OCI-LY1 (cell line): ENCODE measurements at regions not wholly inside any gene's neighbourhood (a gene's known extent, or its start where the extent isn't known, plus 50 kb on each side); places are given as distances from the start of the nearest gene placed in this dataset.

Experiments
- H2AFZ ChIP-seq: fragments of 200-600 bp; sonication (generic), shearing (Covaris generic); 2 replicates; pipeline ENCODE4 v1.6.0; 2014; ENCODE audit warnings: antibody characterized with exemption, mild to moderate bottlenecking, low read length
- H3F3A ChIP-seq: fragments of 200-600 bp; sonication (generic), shearing (Covaris generic); 2 replicates; pipeline ENCODE4 v1.6.0; 2014; ENCODE audit warnings: mild to moderate bottlenecking, antibody characterized with exemption, low read length, moderate library complexity; ENCODE audit not compliant: insufficient read depth
- H3K27ac ChIP-seq: fragments of 200-600 bp; sonication (generic); 2 replicates; pipeline ENCODE4 v1.5.1; 2014; ENCODE audit warnings: low read length, mixed run types, mild to moderate bottlenecking, low read depth; ENCODE audit not compliant: poor library complexity, severe bottlenecking
- H3K27me3 ChIP-seq: fragments of 200-600 bp; sonication (generic); 2 replicates; pipeline ENCODE4 v1.6.0; 2014; ENCODE audit warnings: antibody characterized with exemption, mild to moderate bottlenecking, low read length, moderate library complexity; ENCODE audit not compliant: insufficient read depth
- H3K36me3 ChIP-seq: fragments of 200-600 bp; sonication (generic); 2 replicates; pipeline ENCODE4 v1.6.1; 2014; ENCODE audit warnings: mild to moderate bottlenecking, antibody characterized with exemption, low read length, moderate library complexity, mixed read lengths; ENCODE audit not compliant: insufficient read depth
- H3K4me1 ChIP-seq: fragments of 200-600 bp; sonication (generic); 2 replicates; pipeline ENCODE4 v1.5.1; 2014; ENCODE audit warnings: mild to moderate bottlenecking, low read length, moderate library complexity; ENCODE audit not compliant: insufficient read depth, severe bottlenecking
- H3K4me2 ChIP-seq: fragments of 200-600 bp; sonication (generic), shearing (Covaris generic); 2 replicates; pipeline ENCODE4 v1.6.1; 2014; ENCODE audit warnings: low read length
- H3K4me3 ChIP-seq: fragments of 200-600 bp; sonication (generic); 2 replicates; pipeline ENCODE4 v1.5.1; 2014; ENCODE audit warnings: low read length, low read depth, mild to moderate bottlenecking, mixed read lengths; ENCODE audit not compliant: poor library complexity, severe bottlenecking
- H3K79me2 ChIP-seq: fragments of 200-600 bp; shearing (Covaris generic); 2 replicates; pipeline ENCODE4 v1.6.1; 2016; ENCODE audit warnings: mixed run types, low read length, mixed read lengths; ENCODE audit not compliant: insufficient read depth
- H3K9ac ChIP-seq: fragments of 200-600 bp; sonication (generic), shearing (Covaris generic); 2 replicates; pipeline ENCODE4 v1.6.1; 2014; ENCODE audit warnings: mild to moderate bottlenecking, low read length, mixed read lengths
- H3K9me2 ChIP-seq: fragments of 200-600 bp; sonication (generic), shearing (Covaris generic); 2 replicates; pipeline ENCODE4 v1.6.1; 2014; ENCODE audit warnings: low read depth, mild to moderate bottlenecking, low read length, mixed read lengths
- H3K9me3 ChIP-seq: fragments of 200-600 bp; shearing (Covaris generic); 2 replicates; pipeline ENCODE4 v1.6.1; 2014; ENCODE audit warnings: low read length, mixed read lengths
- H4K20me1 ChIP-seq: fragments of 200-600 bp; sonication (generic), shearing (Covaris generic); 2 replicates; pipeline ENCODE4 v1.6.0; 2016; ENCODE audit warnings: mild to moderate bottlenecking, low read length; ENCODE audit not compliant: insufficient read depth
- EZH2 ChIP-seq: fragments of 200-600 bp; sonication (generic), shearing (Covaris generic); IDR thresholded peaks from 2 replicates; pipeline ENCODE4 v1.8.0; 2017; ENCODE audit warnings: borderline replicate concordance, mixed run types, mild to moderate bottlenecking, antibody characterized with exemption, low read length, moderate library complexity, mixed read lengths
- TF ChIP-seq, protein P1 (sequence below): fragments of 200-600 bp; sonication (generic), shearing (Covaris generic); IDR thresholded peaks from 2 replicates; pipeline ENCODE4 v1.5.1; 2017; ENCODE audit warnings: mild to moderate bottlenecking, antibody characterized with exemption, low read length, moderate library complexity, mixed read lengths

DNA sequence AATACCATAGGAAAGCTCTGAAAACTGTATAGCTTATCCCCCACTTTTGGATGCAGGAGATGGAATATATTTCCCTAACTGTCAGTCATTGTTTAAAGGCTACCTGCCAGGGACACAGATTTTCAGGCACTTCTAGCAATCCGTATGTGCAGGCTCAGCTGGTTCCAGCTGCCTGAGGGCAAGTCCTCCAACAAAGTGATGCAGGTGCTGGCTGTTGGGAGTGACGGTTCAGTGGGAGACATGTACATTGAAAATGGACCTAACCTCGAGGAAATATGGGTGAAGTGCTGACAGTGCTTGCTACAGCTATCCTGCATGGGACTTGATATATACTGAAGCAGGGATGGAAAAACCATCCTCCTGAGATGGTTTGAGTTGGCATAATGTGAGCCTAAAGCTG lies 153.1 kb upstream of the GAP43 start:
- no peaks in the 10 kb centered on the region for H4K20me1 ChIP-seq
- no peak overlapping the region for H3K9ac ChIP-seq
- TF ChIP-seq, protein P1, sequence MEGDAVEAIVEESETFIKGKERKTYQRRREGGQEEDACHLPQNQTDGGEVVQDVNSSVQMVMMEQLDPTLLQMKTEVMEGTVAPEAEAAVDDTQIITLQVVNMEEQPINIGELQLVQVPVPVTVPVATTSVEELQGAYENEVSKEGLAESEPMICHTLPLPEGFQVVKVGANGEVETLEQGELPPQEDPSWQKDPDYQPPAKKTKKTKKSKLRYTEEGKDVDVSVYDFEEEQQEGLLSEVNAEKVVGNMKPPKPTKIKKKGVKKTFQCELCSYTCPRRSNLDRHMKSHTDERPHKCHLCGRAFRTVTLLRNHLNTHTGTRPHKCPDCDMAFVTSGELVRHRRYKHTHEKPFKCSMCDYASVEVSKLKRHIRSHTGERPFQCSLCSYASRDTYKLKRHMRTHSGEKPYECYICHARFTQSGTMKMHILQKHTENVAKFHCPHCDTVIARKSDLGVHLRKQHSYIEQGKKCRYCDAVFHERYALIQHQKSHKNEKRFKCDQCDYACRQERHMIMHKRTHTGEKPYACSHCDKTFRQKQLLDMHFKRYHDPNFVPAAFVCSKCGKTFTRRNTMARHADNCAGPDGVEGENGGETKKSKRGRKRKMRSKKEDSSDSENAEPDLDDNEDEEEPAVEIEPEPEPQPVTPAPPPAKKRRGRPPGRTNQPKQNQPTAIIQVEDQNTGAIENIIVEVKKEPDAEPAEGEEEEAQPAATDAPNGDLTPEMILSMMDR: no peak
- TF ChIP-seq EZH2: no peak
- no peaks in the 10 kb centered on the region for H3K4me1 ChIP-seq
- no peaks in the 10 kb centered on the region for H3F3A ChIP-seq
- H3K27ac ChIP-seq: no peak overlapping the region
- H3K4me2 ChIP-seq: no peak overlapping the region
- H3K27me3 ChIP-seq: no peaks in the 10 kb centered on the region
- H3K36me3 ChIP-seq: no peaks in the 10 kb centered on the region
- no peaks in the 10 kb centered on the region for H3K9me2 ChIP-seq
- H3K79me2 ChIP-seq: no peaks in the 10 kb centered on the region
- H3K4me3 ChIP-seq: no peak overlapping the region
- no peak overlapping the region for H2AFZ ChIP-seq
- no peaks in the 10 kb centered on the region for H3K9me3 ChIP-seq

DNA sequence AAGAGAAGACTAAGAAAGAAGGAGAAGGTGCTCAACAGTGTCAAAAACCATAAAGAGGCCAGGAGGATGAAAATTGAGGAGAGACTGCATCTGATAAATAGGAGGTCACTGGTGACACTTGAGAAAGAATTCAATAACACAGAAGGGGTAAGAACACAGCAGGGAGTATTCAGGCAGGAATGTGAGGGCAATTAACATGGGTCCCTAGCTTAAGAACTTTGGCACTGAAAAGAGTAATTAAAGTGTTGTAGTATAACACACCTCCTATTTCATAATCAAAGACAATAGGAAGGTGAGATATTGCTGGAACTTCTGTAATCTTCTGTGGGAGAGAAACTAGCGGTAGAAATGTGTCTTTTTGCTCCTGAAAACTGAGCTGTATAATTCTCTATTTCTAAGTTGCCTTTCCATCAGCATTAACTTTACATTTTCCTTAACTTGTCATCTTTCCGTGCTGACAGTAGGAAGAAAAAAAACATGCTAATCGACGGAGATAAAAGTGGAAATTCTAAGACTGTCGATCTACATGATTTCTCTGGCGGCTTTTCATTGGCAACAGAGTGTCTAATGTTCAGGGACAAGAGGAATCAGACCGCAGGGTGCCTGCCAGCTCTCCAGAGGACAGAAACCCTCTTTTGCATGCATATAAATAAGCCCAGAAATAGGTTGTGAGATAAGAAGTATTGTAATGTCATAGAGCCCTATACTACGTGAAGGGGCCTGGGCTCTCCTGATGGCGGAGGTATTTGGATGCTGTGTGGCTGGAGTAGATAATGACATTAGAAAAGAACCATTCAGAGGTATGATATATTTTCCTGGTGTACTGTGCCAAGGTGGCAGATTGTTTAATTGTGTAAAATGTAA lies 147.9 kb upstream of the GAP43 start:
- Histone ChIP-seq H3K4me3 (no peak overlapping the region), H3K9ac (no peak overlapping the region), H3K36me3 (no peaks in the 10 kb centered on the region), H2AFZ (no peak overlapping the region), H3F3A (no peaks in the 10 kb centered on the region), H4K20me1 (no peaks in the 10 kb centered on the region), H3K9me2 (no peaks in the 10 kb centered on the region), H3K9me3 (no peaks in the 10 kb centered on the region), H3K27me3 (no peaks in the 10 kb centered on the region), H3K4me1 (no peaks in the 10 kb centered on the region), H3K27ac (no peak overlapping the region), H3K79me2 (no peaks in the 10 kb centered on the region), H3K4me2 (no peak overlapping the region)
- no peak for TF ChIP-seq EZH2
- TF ChIP-seq, protein P1: no peak

GRCh38 chr3:115476472-115476871 lies 146.8 kb upstream of the GAP43 start:
- H3K4me3 ChIP-seq: no peak overlapping the region
- H3K27me3 ChIP-seq: no peaks in the 10 kb centered on the region
- no peak overlapping the region for H3K4me2 ChIP-seq
- no peaks in the 10 kb centered on the region for H3K4me1 ChIP-seq
- H3K27ac ChIP-seq: no peak overlapping the region
- H2AFZ ChIP-seq: no peak overlapping the region
- no peaks in the 10 kb centered on the region for H3K9me3 ChIP-seq
- H3K9ac ChIP-seq: no peak overlapping the region
- no peaks in the 10 kb centered on the region for H3K79me2 ChIP-seq
- H3K36me3 ChIP-seq: no peaks in the 10 kb centered on the region
- H3K9me2 ChIP-seq: no peaks in the 10 kb centered on the region
- TF ChIP-seq, protein P1: no peak
- TF ChIP-seq EZH2: no peak
- no peaks in the 10 kb centered on the region for H3F3A ChIP-seq
- H4K20me1 ChIP-seq: no peaks in the 10 kb centered on the region
